Adrenal gland (tissue), 5 donors: ENCODE measurements at regions not wholly inside any gene's neighbourhood (a gene's known extent, or its start where the extent isn't known, plus 50 kb on each side); places are given as distances from the start of the nearest gene placed in this dataset.
"Not testable (repeated sequence)": the region's sequence is repeated elsewhere in the genome, so short reads cannot be mapped to it uniquely, and the experiment has no call there.

ENCODE experiments used
- POLR2A ChIP-seq, 2 donors: fragments of 450-650 bp; IDR thresholded peaks; one replicate each; pipeline ENCODE4 v1.6.1; 2017; ENCODE audit warnings: antibody characterized with exemption in 2 of 2, mild to moderate bottlenecking in 2 of 2, moderate library complexity in 1 of 2
- TF ChIP-seq, protein P1 (sequence below), 6 experiments: fragments of 450-650 bp in 4 of 6; fragments of 200-600 bp in 2 of 6; sonication (generic) in 1 of 6; IDR thresholded peaks; 1 replicate in 5 of 6; 2 replicates in 1 of 6; pipeline versions ENCODE4 v1.5.1 to v1.8.0; 2016 to 2021; ENCODE audit warnings: antibody characterized with exemption in 6 of 6, mild to moderate bottlenecking in 2 of 6, moderate library complexity in 1 of 6
- donor health status: DM: no; HTN: no; CAD: no.

DNA sequence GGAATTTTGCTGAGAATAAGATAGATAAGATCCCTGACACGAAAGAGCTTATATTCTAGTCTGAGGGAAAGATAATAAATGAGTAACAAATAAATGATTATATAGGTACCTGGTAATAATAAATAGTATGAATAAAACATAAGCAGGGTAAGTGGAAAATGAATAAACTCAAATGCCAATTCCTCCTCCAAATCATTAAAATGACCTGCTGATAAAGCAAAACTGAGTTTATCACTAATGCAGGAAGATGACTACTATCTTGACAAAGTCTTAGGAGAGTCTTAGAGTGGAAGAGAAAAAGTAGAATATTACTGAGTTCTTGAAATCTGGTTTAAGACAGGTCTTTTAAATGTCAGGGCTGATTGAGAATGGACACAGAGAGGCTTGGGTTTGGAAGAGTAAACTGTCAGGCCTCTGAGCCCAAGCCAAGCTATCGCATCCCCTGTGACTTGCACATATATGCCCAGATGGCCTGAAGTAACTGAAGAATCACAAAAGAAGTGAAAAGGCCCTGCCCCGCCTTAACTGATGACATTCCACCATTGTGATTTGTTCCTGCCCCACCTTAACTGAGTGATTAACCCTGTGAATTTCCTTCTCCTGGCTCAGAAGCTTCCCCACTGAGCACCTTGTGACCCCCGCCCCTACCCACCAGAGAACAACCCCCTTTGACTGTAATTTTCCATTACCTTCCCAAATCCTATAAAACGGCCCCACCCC lies 637.8 kb downstream of the UTRN start:
- TF ChIP-seq, protein P1, sequence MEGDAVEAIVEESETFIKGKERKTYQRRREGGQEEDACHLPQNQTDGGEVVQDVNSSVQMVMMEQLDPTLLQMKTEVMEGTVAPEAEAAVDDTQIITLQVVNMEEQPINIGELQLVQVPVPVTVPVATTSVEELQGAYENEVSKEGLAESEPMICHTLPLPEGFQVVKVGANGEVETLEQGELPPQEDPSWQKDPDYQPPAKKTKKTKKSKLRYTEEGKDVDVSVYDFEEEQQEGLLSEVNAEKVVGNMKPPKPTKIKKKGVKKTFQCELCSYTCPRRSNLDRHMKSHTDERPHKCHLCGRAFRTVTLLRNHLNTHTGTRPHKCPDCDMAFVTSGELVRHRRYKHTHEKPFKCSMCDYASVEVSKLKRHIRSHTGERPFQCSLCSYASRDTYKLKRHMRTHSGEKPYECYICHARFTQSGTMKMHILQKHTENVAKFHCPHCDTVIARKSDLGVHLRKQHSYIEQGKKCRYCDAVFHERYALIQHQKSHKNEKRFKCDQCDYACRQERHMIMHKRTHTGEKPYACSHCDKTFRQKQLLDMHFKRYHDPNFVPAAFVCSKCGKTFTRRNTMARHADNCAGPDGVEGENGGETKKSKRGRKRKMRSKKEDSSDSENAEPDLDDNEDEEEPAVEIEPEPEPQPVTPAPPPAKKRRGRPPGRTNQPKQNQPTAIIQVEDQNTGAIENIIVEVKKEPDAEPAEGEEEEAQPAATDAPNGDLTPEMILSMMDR (IDR thresholded peaks at IDR 0.05): not testable (repeated sequence)
- TF ChIP-seq POLR2A (IDR thresholded peaks at IDR 0.05): not testable (repeated sequence)
